ENCODE measurements at regions not wholly inside any gene's neighbourhood (a gene's known extent, or its start where the extent isn't known, plus 50 kb on each side); places are given as distances from the start of the nearest gene placed in this dataset.

GRCh38 chr13:104436555-104436954, 1370.3 kb upstream of the SLC10A2 start:
- DNase-seq = no peak

GRCh38 chr13:104431895-104432294, 1365.7 kb upstream of the SLC10A2 start:
- DNase-seq = no peak

- no peak for DNase-seq
Measured at GRCh38 chr13:104426435-104426834, 1360.2 kb upstream of the SLC10A2 start.

GRCh38 chr13:104422668-104423067, 1356.5 kb upstream of the SLC10A2 start:
- no peak for DNase-seq

GRCh38 chr13:104416973-104417372, 1350.8 kb upstream of the SLC10A2 start:
- DNase-seq = no peak

GRCh38 chr13:104414771-104415170, 1348.6 kb upstream of the SLC10A2 start:
- no peak for DNase-seq

GRCh38 chr13:104414181-104414580, 1348.0 kb upstream of the SLC10A2 start:
- no peak for DNase-seq

GRCh38 chr13:104411141-104411765, 1345.0 kb upstream of the SLC10A2 start:
- DNase-seq = no peak

- no peak for DNase-seq
Measured at GRCh38 chr13:104408733-104409132, 1342.5 kb upstream of the SLC10A2 start.

- DNase-seq = no peak
Measured at GRCh38 chr13:104404325-104404724, 1338.1 kb upstream of the SLC10A2 start.

- no peak for DNase-seq
Measured at GRCh38 chr13:104389691-104390090, 1323.5 kb upstream of the SLC10A2 start.

- no peak for DNase-seq
Measured at GRCh38 chr13:104387510-104387909, 1321.3 kb upstream of the SLC10A2 start.

GRCh38 chr13:104385404-104385803, 1319.2 kb upstream of the SLC10A2 start:
- DNase-seq = no peak

GRCh38 chr13:104382951-104383350, 1316.7 kb upstream of the SLC10A2 start:
- no peak for DNase-seq

GRCh38 chr13:104376588-104376987, 1310.4 kb upstream of the SLC10A2 start:
- no peak for DNase-seq

GRCh38 chr13:104375614-104376013, 1309.4 kb upstream of the SLC10A2 start:
- DNase-seq = no peak

GRCh38 chr13:104372095-104372655, 1306.0 kb upstream of the SLC10A2 start:
- no peak for DNase-seq

- DNase-seq = no peak
Measured at GRCh38 chr13:104365430-104365829, 1299.2 kb upstream of the SLC10A2 start.

- no peak for DNase-seq
Measured at GRCh38 chr13:104357672-104358354, 1291.6 kb upstream of the SLC10A2 start.

GRCh38 chr13:104357174-104357573, 1291.0 kb upstream of the SLC10A2 start:
- DNase-seq = no peak

- no peak for DNase-seq
Measured at GRCh38 chr13:104355041-104355670, 1288.9 kb upstream of the SLC10A2 start.

- DNase-seq = no peak
Measured at GRCh38 chr13:104327211-104327610, 1261.0 kb upstream of the SLC10A2 start.

- DNase-seq = no peak
Measured at GRCh38 chr13:104326523-104326922, 1260.3 kb upstream of the SLC10A2 start.

GRCh38 chr13:104321756-104322155, 1255.5 kb upstream of the SLC10A2 start:
- DNase-seq = no peak

Data from stimulated activated naive CD4-positive, alpha-beta T cell (primary cell).